IMR-90 (cell line): ENCODE measurements at regions not wholly inside any gene's neighbourhood (a gene's known extent, or its start where the extent isn't known, plus 50 kb on each side); places are given as distances from the start of the nearest gene placed in this dataset.

Source experiments
- ATAC-seq: fragments of 200-7000 bp; cut with Tn5 transposase; 2 replicates; pipeline ENCODE4 v1.9.1; 2020; ENCODE audit warnings: low read depth, mild to moderate bottlenecking, moderate library complexity
- BruUV-seq: library from RNA; stranded (reverse); fragments of 400-500 nt; replicated peaks from 2 replicates; lab custom pipeline; 2021; lab: Mats Ljungman, UMichigan
- CTCF ChIA-PET: fragments of 300-600 bp; formaldehyde crosslinking; extraction: SDS; loops from one replicate; lab custom pipeline; 2021; ENCODE audit warnings: antibody characterized with exemption; lab: Yijun Ruan, JAX
- POLR2A ChIA-PET: fragments of 300-600 bp; sonication (Branson Sonifier 250); formaldehyde crosslinking; loops from one replicate; lab custom pipeline; 2022; ENCODE audit warnings: antibody characterized with exemption; ENCODE audit not compliant: unreplicated experiment; lab: Charles Lee
- DNase-seq: peaks from one replicate; pipeline ENCODE4 v3.0.0; 2013
- H2AFZ ChIP-seq: replicated peaks from 2 replicates; pipeline ENCODE3; 2013; ENCODE audit warnings: low read length, mild to moderate bottlenecking; ENCODE audit not compliant: poor library complexity
- H2AK5ac ChIP-seq: 2 replicates; pipeline ENCODE4 v1.6.1; 2013; ENCODE audit warnings: low read depth, low read length, inconsistent platforms
- H2AK9ac ChIP-seq: replicated peaks from 2 replicates; pipeline ENCODE3; 2013; ENCODE audit warnings: mild to moderate bottlenecking, low read depth, low read length, moderate library complexity; ENCODE audit not compliant: poor library complexity
- H2BK120ac ChIP-seq: 2 replicates; pipeline ENCODE4 v1.6.1; 2013; ENCODE audit warnings: low read depth, low read length, inconsistent platforms
- H2BK15ac ChIP-seq: 3 replicates; pipeline ENCODE4 v1.6.1; 2013; ENCODE audit warnings: low read depth, low read length, inconsistent platforms
- H2BK20ac ChIP-seq: 2 replicates; pipeline ENCODE4 v1.6.1; 2013; ENCODE audit warnings: low read depth, mild to moderate bottlenecking, inconsistent platforms, low read length, moderate library complexity
- H2BK5ac ChIP-seq: 2 replicates; pipeline ENCODE4 v1.6.1; 2013; ENCODE audit warnings: mild to moderate bottlenecking, low read depth, low read length, inconsistent platforms; ENCODE audit not compliant: poor library complexity, severe bottlenecking
- H3K14ac ChIP-seq: replicated peaks from 2 replicates; pipeline ENCODE4 v1.6.1; 2013; ENCODE audit warnings: low read depth, low read length, inconsistent platforms
- H3K18ac ChIP-seq: 2 replicates; pipeline ENCODE4 v1.6.1; 2013; ENCODE audit warnings: low read depth, low read length, control low read depth
- H3K23ac ChIP-seq: 2 replicates; pipeline ENCODE4 v1.6.1; 2013; ENCODE audit warnings: low read depth, low read length, inconsistent platforms
- H3K27ac ChIP-seq: 2 replicates; pipeline ENCODE4 v1.5.1; 2013; ENCODE audit warnings: mild to moderate bottlenecking, control low read depth, low read length; ENCODE audit not compliant: insufficient read depth
- H3K27me3 ChIP-seq: 2 replicates; pipeline ENCODE4 v1.6.1; 2013; ENCODE audit warnings: low read length; ENCODE audit not compliant: control insufficient read depth, insufficient read depth
- H3K36me3 ChIP-seq: 2 replicates; pipeline ENCODE4 v1.6.1; 2013; ENCODE audit warnings: low read length, mixed read lengths; ENCODE audit not compliant: control insufficient read depth, insufficient read depth
- H3K4ac ChIP-seq: 2 replicates; pipeline ENCODE4 v1.6.1; 2013; ENCODE audit warnings: low read depth, low read length, inconsistent platforms
- H3K4me1 ChIP-seq: 2 replicates; pipeline ENCODE4 v1.6.1; 2013; ENCODE audit warnings: low read length, mixed read lengths; ENCODE audit not compliant: control insufficient read depth, insufficient read depth
- H3K4me2 ChIP-seq: 2 replicates; pipeline ENCODE4 v1.6.1; 2013; ENCODE audit warnings: low read depth, mild to moderate bottlenecking, control low read depth, low read length, moderate library complexity
- H3K4me3 ChIP-seq: 2 replicates; pipeline ENCODE4 v1.5.1; 2013; ENCODE audit warnings: low read depth, mild to moderate bottlenecking, control low read depth, low read length, moderate library complexity; ENCODE audit not compliant: insufficient read depth
- H3K56ac ChIP-seq: 2 replicates; pipeline ENCODE4 v1.6.1; 2013; ENCODE audit warnings: low read length, inconsistent platforms; ENCODE audit not compliant: insufficient read depth; ENCODE audit errors: extremely low read depth
- H3K79me1 ChIP-seq, 2 experiments: 2 replicates each; pipeline ENCODE4 v1.6.1; 2013; ENCODE audit warnings: low read length in 2 of 2, inconsistent platforms in 1 of 2, low read depth in 1 of 2
- H3K9ac ChIP-seq: 2 replicates; pipeline ENCODE4 v1.6.1; 2013; ENCODE audit warnings: low read depth, low read length, control low read depth
- H3K9me1 ChIP-seq: 2 replicates; pipeline ENCODE4 v1.6.1; 2013; ENCODE audit warnings: low read length, inconsistent platforms; ENCODE audit not compliant: insufficient read depth
- H3K9me3 ChIP-seq: 2 replicates; pipeline ENCODE4 v1.6.1; 2013; ENCODE audit warnings: low read length; ENCODE audit not compliant: control insufficient read depth, insufficient read depth
- H4K20me1 ChIP-seq: 2 replicates; pipeline ENCODE4 v1.6.1; 2013; ENCODE audit warnings: low read length, inconsistent platforms; ENCODE audit not compliant: insufficient read depth
- H4K5ac ChIP-seq: 2 replicates; pipeline ENCODE4 v1.6.1; 2013; ENCODE audit warnings: mild to moderate bottlenecking, low read depth, low read length, control low read depth
- H4K8ac ChIP-seq, 2 experiments: 2 replicates each; pipeline ENCODE4 v1.6.1; 2013; ENCODE audit warnings: low read depth in 2 of 2, low read length in 2 of 2, control low read depth in 1 of 2, inconsistent platforms in 1 of 2
- H4K91ac ChIP-seq: 2 replicates; pipeline ENCODE4 v1.6.1; 2013; ENCODE audit warnings: low read depth, low read length, inconsistent platforms; ENCODE audit not compliant: insufficient read depth
- CEBPB ChIP-seq: IDR thresholded peaks from 2 replicates; pipeline ENCODE4 v1.6.1; 2012; ENCODE audit warnings: low read depth, low read length, improper control_type of control experiment
- CHD1 ChIP-seq: IDR thresholded peaks from 2 replicates; pipeline ENCODE4 v1.6.1; 2012; ENCODE audit warnings: low read depth, low read length, improper control_type of control experiment
- MAFK ChIP-seq: IDR thresholded peaks from 2 replicates; pipeline ENCODE4 v1.6.1; 2012; ENCODE audit warnings: low read depth, low read length, improper control_type of control experiment
- MXI1 ChIP-seq: IDR thresholded peaks from 2 replicates; pipeline ENCODE4 v1.6.1; 2012; ENCODE audit warnings: low read depth, mild to moderate bottlenecking, low read length, moderate library complexity, borderline replicate concordance
- NFE2L2 ChIP-seq: fragments of 150-350 bp; IDR thresholded peaks from 2 replicates; pipeline ENCODE4 v1.6.1; 2016; ENCODE audit warnings: low read depth, mild to moderate bottlenecking, low read length
- POLR2A ChIP-seq: IDR thresholded peaks from 2 replicates; pipeline ENCODE4 v1.6.1; 2012; ENCODE audit warnings: mild to moderate bottlenecking, low read depth, low read length
- WGBS, 2 experiments: methylation state at CpG; one replicate each; pipeline versions ENCODE4 v1.1.5 to v1.1.7; 2013; ENCODE audit warnings: missing lambda C conversion rate in 2 of 2; ENCODE audit not compliant: insufficient read length in 1 of 2; ENCODE audit errors: extremely low coverage in 2 of 2; 5-methylcytosine and 5-hydroxymethylcytosine counted together
- dilution Hi-C: fragments of 300-500 bp; cut with HindIII; formaldehyde crosslinking; loops from one replicate; pipeline ENCODE4 v1.14.3; 2018; ENCODE audit warnings: low sequenced_read_pairs; ENCODE audit not compliant: unreplicated experiment
- in situ Hi-C: fragments of 300-500 bp; cut with MboI; formaldehyde crosslinking; loops from 3 replicates; pipeline ENCODE4 v1.14.3; 2019; ENCODE audit warnings: low sequenced_read_pairs, inconsistent platforms, mixed read lengths
- intact Hi-C: fragments of 100-400 bp; cut with micrococcal nuclease; formaldehyde crosslinking; loops from 2 replicates; pipeline ENCODE4 v1.10.0; 2022
- TF ChIP-seq, protein P1 (sequence below): conservative IDR thresholded peaks from 2 replicates; pipeline ENCODE4 v1.5.1; 2012; ENCODE audit warnings: mild to moderate bottlenecking, low read depth, low read length, improper control_type of control experiment
- TF ChIP-seq, protein P2 (sequence below): fragments of 150-350 bp; IDR thresholded peaks from 2 replicates; pipeline ENCODE4 v1.6.1; 2017; ENCODE audit warnings: mild to moderate bottlenecking, antibody characterized with exemption, low read length, low read depth

GRCh38 chr7:125773113-125773785 is 843.6 kb upstream of the POT1 start:
- Histone ChIP-seq H3K9ac (no peak overlapping the region), H3K36me3 (no peaks in the 10 kb centered on the region), H2BK5ac (no peak overlapping the region), H4K5ac (no peak overlapping the region), H3K23ac (no peak overlapping the region), H2BK20ac (no peak overlapping the region), H3K9me3 (peaks cover 18% of the 10 kb centered on the region), H4K20me1 (no peaks in the 10 kb centered on the region), H3K4me2 (no peak overlapping the region), H2BK15ac (no peak overlapping the region), H3K56ac (no peak overlapping the region), H2AK9ac (no peak overlapping the region), H3K4ac (no peak overlapping the region), H3K79me1 (no peaks in the 10 kb centered on the region), H2BK120ac (no peak overlapping the region), H2AK5ac (no peak overlapping the region), H3K4me1 (no peaks in the 10 kb centered on the region), H3K14ac (no peak overlapping the region), H3K27me3 (no peaks in the 10 kb centered on the region), H3K9me1 (no peaks in the 10 kb centered on the region), H3K18ac (no peak overlapping the region), H2AFZ (no peak overlapping the region), H3K27ac (no peak overlapping the region), H4K91ac (no peak overlapping the region), H3K4me3 (no peak overlapping the region), H4K8ac (no peak overlapping the region)
- intact Hi-C loops (no loop called here), dilution Hi-C loops (no loop called here), in situ Hi-C loops (no loop called here)
- 33% methylated on average over 1 of the region's 19 CpGs; no CpG with 5 or more reads in 1 of the 2 experiments for WGBS, 2 experiments
- ChIA-PET POLR2A (no interaction called here), CTCF (no interaction called here)
- DNase-seq (no peak), ATAC-seq (no peak)
- no TSS peak for BruUV-seq
- TF ChIP-seq CHD1 (no peak), CEBPB (no peak), MXI1 (no peak), NFE2L2 (no peak), POLR2A (no peak), MAFK (no peak)
- TF ChIP-seq, protein P1, sequence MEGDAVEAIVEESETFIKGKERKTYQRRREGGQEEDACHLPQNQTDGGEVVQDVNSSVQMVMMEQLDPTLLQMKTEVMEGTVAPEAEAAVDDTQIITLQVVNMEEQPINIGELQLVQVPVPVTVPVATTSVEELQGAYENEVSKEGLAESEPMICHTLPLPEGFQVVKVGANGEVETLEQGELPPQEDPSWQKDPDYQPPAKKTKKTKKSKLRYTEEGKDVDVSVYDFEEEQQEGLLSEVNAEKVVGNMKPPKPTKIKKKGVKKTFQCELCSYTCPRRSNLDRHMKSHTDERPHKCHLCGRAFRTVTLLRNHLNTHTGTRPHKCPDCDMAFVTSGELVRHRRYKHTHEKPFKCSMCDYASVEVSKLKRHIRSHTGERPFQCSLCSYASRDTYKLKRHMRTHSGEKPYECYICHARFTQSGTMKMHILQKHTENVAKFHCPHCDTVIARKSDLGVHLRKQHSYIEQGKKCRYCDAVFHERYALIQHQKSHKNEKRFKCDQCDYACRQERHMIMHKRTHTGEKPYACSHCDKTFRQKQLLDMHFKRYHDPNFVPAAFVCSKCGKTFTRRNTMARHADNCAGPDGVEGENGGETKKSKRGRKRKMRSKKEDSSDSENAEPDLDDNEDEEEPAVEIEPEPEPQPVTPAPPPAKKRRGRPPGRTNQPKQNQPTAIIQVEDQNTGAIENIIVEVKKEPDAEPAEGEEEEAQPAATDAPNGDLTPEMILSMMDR: no peak
- TF ChIP-seq, protein P2, sequence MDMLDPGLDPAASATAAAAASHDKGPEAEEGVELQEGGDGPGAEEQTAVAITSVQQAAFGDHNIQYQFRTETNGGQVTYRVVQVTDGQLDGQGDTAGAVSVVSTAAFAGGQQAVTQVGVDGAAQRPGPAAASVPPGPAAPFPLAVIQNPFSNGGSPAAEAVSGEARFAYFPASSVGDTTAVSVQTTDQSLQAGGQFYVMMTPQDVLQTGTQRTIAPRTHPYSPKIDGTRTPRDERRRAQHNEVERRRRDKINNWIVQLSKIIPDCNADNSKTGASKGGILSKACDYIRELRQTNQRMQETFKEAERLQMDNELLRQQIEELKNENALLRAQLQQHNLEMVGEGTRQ: no peak
